ENCODE measurements at regions not wholly inside any gene's neighbourhood (a gene's known extent, or its start where the extent isn't known, plus 50 kb on each side); places are given as distances from the start of the nearest gene placed in this dataset.
"Not testable (repeated sequence)": the region's sequence is repeated elsewhere in the genome, so short reads cannot be mapped to it uniquely, and the experiment has no call there.

DNA sequence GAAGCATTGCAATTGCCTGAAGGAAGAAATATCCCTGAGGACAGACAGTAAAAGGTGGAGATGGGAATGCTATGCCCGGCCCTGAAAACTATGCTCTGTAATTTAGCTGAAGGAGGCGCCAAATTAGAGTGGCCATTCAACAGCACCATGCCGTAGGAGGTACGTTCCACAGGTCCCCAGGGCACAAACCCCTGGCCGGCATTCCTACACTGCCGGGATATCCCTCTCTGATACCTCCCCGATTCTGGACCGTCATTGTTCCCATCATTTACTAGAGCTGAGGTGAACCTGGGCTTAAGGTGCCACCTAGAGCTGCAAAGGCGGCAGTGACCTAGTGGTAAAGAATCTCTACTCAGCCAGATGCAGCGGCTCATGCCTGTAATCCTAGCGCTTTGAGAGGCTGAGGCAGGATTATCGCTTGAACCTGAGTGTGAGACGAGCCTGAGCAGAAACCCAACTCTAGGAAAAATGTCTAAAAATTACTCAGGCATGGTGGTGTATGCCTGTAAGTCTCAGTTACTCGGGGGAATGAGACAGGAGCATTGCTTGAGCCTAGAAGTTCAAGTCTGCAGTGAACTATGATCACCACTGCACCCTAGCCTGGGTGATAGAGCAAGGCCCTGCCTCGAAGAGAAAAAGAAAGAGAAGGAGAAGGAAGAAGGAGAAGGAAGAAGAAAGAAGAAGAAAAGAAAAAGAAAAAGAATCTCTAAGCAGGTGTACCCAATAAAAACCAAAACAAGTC, 53.0 kb upstream of the TNKS2 start:
- no peak for DNase-seq

DNA sequence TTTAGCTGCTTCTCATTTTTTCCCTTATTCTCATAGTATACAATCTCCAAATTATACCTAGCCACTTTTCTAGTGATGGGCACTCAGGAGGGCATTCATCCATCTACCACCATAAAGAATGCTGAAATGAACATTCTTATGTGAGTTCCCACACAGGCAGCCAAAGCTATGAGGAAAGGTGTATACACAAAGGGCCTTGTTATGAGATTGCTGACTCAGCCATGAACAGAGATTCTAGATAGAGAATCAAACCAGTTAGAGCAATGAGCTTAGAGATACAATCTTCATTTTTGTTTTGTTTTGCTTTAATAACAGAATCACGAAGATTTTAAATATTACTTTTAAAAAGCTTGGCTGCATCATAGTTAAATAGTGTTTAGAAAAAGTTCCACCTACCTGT, 54.8 kb upstream of the TNKS2 start:
- no peak for DNase-seq

DNA sequence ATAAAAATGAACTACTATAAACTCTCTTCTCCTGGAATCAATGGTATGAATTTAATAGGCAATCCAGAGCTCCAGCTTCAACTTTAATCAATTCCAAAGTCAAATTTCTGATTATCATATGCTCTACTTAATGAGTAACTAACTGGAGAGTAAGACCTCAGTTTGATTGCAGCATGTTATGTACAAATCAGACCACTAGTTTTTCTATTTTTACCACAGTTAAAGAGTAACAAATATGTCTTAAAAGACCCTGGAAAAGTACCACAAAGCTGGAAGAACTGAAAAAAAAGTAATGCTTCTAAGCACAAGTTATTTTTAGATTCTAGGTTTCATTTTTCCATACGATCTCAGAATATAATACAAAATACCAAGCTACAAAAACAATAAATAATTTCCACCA, 56.0 kb upstream of the TNKS2 start:
- DNase-seq, result no peak

DNA sequence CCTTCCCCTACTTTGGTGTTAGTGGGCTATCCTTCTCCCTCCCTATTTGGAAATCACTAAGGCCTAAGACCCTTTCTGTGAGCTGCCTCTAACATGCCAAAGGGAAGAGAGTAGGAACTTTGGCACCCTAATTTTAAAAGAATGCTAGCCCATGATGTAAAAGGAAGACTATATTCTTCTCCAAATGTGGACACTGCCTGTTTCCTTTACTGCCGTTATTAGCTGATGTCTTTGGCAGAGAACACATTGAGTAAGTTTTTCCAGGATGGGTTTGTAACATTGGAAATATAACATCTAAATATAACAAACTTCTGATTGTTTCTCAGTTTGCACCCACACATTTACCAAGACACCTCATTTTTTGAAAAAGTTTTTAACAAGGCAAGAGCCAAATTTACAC, 56.9 kb upstream of the TNKS2 start:
- no peak for DNase-seq

DNA sequence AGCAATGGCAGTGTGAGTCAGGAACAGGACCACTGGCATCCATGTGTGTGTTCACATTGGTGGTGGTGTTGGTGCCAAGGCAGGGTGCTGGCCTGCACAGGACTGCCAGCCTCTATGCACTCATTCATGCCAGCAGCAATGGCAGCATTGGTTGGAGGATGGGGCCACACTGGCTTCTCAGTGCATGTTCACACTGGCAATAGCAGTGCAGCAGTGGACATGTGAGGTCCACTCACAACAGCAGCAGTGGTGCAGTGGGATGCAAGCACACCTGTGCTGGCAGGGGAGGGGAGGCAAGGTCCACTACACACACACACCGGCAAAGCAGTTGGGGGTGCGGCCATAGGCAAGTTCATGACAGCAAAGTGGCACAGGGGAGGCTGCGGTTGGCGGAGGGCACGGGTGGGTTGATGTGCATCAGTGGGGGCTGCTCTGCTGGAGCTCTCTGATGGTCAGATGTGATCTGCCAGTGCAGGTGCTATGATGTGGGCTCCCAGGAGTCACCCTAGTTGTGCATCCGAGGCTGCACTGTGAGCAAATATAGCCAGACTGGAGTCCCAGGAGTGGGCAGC, 57.8 kb upstream of the TNKS2 start:
- no peak for DNase-seq

DNA sequence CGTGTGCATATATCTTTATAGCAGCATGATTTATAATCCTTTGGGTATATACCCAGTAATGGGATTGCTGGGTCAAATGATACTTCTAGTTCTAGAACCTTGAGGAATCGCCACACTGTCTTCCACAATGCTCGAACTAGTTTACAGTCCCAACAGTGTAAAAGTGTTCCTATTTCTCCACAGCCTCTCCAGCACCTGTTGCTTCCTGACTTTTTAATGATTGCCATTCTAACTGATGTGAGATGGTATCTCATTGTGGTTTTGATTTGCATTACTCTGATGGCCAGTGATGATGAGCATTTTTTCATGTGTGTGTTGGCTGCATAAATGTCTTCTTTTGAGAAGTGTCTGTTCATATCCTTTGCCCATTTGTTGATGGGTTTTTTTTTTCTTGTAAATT, 66.0 kb upstream of the TNKS2 start:
- DNase-seq, result not testable (repeated sequence)

DNA sequence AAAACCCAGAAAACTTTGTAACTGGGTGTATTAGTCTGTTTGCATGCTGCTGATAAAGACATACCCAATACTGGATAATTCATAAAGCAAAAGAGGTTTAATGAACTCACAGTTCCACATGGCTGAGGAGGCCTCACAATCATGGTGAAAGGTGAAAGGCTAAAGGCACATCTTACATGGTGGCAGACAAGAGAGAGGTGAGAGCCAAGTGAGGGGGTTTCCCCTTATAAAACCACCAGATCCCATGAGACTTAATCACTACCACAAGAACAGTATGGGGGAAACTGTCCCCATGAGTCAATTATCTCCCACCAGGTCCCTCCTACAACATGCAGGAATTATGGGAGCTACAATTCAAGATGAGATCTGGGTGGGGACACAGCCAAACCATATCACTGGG, 68.9 kb upstream of the TNKS2 start:
- DNase-seq, result not testable (repeated sequence)

DNA sequence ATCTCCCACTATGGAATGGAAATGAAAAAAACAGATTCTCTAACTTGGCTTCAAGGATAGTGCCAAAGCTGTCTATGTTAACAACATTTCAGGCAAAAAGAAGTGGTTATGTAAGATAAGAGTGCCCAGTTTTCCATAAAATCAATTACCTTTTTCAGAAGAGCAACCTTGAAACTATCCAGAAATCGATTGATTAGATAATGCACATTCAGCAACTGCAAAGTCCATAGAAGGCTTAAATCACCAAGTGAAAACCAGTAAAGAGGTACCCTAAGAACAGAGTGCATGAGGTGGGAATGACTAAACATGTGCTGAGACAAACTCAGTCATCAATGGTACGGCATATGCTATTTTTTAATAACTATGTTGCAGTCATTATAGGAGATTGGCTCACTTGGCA, 71.9 kb upstream of the TNKS2 start:
- no peak for DNase-seq

DNA sequence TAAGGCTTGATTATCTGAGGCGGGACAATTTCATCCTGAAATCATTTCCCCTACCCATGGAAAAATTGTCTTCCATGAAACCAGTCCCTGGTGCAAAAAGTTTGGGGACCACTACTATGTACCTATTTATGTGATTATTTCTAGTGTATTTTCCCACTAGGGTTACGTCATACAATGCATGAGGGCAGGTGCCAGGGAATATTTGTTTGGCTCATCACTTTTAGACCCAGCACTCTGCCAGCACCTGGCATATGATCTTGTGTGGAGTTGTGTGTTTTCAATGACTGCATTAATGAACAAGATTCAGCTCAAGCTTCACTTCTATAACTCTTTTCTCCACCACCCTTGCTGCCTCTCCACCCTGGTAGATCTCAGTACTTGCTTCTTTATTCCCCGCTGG, 73.3 kb upstream of the TNKS2 start:
- DNase-seq, result no peak

DNA sequence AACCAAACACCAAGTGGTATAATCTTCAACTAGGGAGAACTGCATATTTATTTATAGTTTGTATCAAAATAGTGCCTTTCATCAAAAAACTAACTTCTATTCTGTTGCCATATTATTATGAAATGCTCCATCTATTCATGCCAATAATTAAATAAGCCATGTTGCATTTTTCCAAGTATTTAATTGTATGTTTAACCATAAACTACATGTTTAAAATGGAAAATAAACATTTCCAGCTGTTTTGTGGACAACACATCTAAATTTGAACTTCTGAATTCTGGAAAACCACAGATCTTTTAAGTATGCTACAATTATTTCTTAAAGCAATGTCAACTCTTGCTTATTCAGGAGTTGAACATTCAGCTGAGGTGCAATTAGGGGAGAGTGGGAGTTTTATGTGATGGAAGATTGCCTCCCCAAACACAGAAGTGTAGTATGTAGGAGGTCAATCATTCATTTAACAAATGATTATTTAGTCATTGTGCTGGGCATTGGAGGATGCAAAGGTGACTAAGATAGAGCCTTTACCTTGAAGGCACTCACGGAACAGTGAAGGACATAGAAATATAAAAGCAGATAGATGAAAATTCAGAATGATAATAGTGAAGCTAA, 80.7 kb upstream of the PPP1R3C start:
- DNase-seq, result no peak

DNA sequence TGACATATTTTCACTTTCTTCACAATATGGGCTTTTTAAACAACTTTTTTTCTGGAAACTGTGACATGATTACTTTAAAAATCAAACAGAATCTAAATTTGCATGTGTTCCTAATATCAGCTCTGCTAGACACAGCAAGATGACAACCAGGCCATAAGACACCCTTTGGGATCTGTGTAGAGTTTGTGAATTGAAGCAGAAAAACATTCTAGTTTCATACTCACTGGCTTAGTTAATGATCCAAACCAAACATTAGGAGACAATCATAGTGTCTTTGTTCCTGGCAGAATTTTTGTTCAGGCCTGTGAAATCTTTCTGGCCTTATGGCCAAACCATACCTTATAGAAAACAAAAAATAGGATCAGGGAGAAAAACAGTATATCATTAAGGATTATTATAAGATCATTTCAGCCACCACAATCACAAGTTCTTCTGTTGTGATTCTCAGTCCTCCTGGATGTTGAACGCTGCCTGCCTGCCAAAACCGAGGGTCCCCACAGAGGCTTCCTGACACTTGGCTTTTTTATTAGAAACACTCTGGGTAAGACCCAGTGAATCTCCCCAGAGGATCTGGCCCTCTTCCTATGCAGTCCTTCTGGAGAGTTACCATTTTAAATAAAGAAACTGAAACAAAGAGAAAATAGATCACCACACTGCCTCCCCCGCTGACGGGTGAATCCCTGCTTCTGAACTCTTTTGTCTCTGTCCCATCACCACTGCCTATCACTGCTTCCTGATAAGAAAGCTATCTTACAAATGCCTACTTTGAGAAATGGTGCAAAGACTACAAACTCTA, 79.2 kb upstream of the PPP1R3C start:
- DNase-seq, result no peak

DNA sequence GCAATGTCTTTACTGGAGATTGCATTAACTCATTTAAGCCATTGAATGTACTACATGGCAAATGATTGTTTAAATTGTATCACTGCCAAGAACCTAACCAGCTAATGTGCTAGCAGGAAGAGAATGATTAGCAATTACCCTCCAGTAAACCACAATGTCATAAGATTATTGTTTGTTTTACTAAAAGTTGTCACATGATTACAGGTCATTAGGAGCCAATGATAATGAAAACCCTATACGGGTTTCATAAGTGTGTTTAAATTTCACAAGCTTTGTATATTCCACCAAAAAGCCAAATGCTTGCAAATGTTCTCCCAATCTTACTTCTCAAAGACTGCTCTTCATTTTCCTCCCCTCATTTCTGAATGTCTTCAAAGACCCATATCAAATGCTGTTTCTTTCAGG, 76.5 kb upstream of the PPP1R3C start:
- peak; percentile 16 for DNase-seq

DNA sequence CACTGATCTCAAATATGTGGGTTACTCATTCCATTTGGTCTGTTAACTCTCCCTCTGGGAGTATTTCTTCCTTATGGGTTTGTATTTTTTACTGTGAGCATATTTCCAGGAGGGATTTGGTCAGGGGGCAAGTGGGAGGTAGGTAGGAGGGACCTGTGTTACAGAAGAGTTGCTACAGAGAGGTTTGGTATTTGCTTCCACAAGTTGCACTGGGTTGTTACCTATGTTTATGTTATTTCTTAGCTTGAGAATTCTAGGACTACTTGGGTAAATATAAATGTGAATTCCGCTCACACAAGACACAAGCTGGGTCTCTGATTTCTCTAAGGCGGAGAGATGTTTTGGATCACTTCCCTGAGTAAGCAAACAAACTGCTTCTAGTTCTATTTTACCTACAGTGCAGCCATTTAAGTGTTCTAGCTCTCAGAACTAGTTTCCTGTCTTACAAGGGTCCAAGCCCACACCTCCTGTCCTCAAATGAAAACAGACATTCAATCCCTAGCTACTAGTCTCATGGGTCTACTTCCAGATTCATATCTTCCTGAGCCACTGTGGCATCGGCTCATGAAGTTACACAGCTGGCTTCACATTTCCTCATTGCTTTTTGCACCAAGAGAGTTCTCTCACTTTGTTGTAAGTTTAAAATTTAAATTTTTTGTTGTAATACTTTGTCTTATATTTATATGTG, 75.4 kb upstream of the PPP1R3C start:
- DNase-seq, result no peak

DNA sequence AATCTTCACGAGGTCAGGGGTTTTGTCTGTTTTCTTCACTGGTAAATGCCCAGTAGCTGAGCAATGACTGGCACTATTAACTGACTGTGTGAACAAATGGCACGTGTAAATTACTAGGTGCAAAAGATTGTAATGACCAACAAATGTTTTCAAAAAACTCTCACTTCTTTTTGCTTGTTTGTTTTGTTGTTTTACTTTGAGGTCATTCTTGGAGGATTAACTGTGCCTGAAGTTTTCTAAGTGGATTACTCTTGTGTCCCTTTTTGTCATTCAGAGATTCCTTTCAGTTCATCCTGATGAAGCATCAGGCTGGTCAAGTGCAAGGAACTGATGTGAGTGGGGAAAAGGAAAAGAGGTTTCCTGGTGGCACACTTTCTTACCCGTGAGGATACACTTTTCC, 74.4 kb upstream of the PPP1R3C start:
- no peak for DNase-seq

DNA sequence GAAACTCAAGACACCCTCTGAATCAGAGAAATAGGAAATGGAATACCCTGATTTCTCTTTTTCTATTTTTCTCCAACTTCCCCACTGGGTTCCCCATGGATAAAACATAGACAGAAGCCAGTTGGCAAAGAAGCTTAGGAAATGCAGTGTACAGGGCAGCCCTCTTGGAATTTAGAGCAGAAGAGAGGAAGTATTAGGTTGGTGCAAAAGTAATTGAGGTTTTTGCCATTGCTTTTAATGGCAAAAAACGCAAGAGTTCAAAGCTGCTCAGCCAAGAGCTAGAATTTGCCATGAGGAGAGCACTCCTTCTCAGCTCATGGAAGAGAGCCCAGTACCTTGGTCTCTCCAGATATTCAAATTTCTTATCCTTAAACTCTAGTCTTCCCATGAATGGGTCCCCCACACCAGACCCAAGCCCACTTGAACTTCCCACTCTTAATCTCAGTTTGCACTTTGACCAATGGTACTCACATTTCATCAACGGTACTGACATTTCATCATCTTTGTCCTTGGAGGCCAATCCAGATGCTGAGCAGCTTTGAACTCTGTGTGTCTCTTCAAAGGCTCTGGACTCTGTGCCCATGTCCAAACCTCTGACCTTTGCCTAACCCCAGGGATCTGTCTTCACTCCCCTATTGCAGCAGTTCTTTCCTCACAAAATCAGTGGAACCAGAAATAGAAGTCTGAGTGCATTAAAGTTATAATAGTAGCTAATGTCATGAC, 73.2 kb upstream of the PPP1R3C start:
- no peak for DNase-seq

DNA sequence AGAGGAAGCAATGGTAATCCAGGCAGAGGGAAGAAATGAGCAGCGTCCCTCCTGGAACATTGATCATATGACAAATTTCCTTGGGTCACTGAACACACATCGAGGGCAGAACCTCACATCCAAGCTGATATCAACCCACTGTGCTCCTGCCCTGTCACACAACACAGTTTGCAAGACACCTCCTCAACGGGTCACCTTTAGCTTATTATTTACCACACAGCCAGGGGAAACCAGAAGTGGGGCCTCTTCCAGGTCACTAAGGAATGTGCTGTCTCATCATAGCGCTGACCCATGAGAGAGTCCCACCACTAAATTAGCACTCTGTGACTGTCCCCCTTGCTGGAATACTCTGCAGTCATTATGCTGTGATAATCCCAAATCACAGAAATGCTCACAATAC, 69.7 kb upstream of the PPP1R3C start:
- DNase-seq, result no peak

DNA sequence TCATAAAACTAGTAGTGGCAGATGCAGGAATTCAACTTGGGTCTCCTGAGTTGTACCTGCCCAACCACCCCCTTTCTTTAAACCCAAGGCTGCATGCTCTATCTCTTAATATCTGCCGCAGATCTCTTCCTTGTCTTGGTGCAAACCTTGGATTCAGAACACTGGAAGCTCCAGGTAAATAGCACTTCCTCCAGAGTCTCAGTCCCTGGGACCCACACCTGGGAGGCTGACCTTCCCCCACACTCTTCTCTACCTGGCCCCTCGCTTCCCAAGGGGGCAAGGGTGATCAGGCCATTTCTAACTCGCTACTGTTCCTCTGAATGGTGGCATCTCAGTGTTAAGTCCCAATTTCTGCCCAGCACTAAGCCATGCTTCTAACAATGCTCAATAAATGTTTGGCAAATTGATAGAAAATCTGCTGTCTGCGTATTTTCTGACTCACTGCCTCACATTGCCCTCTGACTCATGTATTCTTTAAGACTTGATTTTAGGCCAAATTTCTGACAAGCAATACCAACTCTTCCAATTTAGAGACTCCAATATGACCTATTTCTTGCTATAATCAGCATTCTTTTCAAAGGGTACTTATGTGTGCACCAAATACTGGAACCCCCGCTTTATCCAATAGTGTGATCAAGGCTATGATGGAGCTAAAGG, 68.0 kb upstream of the PPP1R3C start:
- no peak for DNase-seq

DNA sequence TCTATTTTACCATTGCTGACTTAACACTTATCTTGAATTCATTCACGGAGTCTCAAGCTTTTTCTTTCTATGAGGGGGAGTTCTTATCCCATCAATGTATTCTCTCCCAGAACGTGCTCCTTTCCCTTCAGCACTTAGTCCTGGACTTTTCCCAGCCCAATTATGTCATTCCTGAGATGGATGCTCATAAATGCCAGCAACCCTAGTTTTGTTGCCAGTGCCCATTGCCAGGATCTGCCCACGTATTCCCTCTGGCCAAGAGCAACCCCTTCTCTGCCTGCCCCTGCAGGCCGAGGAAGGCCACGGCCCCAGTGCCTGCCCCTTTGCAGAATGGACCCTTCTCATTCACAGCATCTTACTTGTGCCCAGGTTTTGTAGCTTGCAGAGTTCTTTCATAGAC, 67.4 kb upstream of the PPP1R3C start:
- DNase-seq, result no peak

DNA sequence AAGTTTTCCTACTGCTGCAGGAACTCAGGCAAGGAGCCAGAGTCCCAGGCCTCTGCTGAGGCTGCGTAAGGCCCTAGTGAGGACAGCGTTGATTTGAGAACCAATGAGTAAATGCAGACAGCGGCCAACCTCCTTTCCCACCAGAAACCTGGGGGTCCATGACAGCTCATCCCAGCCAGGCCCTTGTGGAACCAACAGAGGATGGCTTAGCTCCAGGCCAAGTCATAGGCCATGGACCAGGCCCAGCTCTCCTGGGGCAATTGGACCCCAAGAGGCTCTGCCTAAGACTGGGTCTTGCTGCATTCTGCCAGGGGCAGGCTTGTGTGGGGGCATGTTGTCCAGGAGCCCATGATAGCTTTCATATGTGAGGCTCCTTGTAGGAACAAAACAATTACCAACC, 65.4 kb upstream of the PPP1R3C start:
- no peak for DNase-seq

DNA sequence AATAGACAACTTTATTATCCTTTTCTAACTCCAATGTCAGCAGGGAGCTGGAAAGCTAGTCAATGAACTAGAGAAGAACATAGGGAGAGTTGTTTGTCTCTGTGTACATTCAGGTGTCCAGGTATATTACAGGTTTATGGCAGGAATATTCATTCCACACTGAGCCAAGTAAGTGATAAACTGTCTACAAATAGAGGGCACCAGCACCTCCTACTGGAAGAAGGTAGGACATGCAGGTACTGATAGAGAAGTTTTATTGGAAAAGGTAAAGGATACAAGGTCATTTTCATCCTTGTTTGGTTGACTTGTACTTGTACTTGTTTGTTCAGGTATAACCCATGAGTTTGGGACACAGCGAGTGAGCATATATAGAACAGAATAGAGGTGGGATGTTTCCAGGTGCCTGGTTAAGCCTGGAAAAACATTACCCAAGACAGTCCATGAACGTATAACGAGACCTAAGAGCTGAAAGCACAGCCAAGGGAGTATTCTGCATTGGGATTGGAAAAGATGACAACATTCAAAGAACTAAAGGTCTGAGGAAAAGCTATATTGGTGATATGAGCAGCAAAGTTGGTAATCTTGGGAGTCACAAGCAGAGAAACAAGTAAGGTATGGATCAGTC, 61.4 kb upstream of the PPP1R3C start:
- no peak for DNase-seq

DNA sequence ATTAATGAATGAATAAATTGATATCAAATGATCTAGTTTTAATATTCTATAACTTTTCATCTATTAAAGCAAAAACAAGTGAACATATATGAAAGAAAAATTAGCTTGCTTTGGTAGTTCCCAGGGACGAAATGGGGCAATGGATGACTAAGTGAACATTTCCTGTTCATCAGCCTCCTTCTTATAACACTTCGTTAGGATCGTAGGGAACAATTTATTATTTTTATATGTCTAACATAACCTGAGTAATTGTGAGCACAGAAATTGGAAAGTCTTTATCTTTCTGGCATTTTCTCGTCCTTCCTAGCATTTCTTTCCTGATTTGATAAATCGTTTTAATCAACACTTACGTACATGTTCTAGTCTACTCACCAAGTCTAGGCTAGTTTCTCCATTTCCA, 59.1 kb upstream of the PPP1R3C start:
- DNase-seq, result no peak
